Right lobe of liver (tissue), 6 donors: ENCODE measurements at regions not wholly inside any gene's neighbourhood (a gene's known extent, or its start where the extent isn't known, plus 50 kb on each side); places are given as distances from the start of the nearest gene placed in this dataset.

Source experiments
- ATAC-seq, 4 donors: fragments of 200-7000 bp; cut with Tn5 transposase; one replicate each; pipeline ENCODE4 v1.9.1; 2020; ENCODE audit warnings: mild to moderate bottlenecking in 4 of 4, moderate library complexity in 4 of 4
- DNase-seq, 3 donors: peaks; one replicate each; pipeline ENCODE4 v3.0.0-alpha.2; 2020
- H3K27ac ChIP-seq, 3 donors: fragments of 200-600 bp; one replicate each; pipeline ENCODE4 v1.8.0; 2022
- H3K27me3 ChIP-seq, 2 donors: fragments of 200-600 bp; one replicate each; pipeline ENCODE4 v1.8.0; 2022
- H3K36me3 ChIP-seq, 4 donors: fragments of 200-600 bp; sonication (generic) in 1 of 4; one replicate each; pipeline versions ENCODE4 v1.5.1 to v1.8.0; 2017 to 2022; ENCODE audit warnings: control low read depth in 1 of 4
- H3K4me1 ChIP-seq, 4 donors: fragments of 200-600 bp; sonication (generic) in 1 of 4; one replicate each; pipeline versions ENCODE4 v1.5.1 to v1.8.0; 2017 to 2022; ENCODE audit warnings: control low read depth in 1 of 4
- H3K4me3 ChIP-seq, 3 donors: fragments of 200-600 bp; one replicate each; pipeline ENCODE4 v1.8.0; 2022
- H3K9me3 ChIP-seq, 4 donors: fragments of 200-600 bp; sonication (generic) in 1 of 4; one replicate each; pipeline versions ENCODE4 v1.5.1 to v1.8.0; 2017 to 2022; ENCODE audit warnings: control low read depth in 1 of 4
- POLR2A ChIP-seq: fragments of 450-650 bp; IDR thresholded peaks from one replicate; pipeline ENCODE4 v1.6.1; 2017; ENCODE audit warnings: antibody characterized with exemption, mild to moderate bottlenecking
- WGBS: methylation state at CpG from one replicate; pipeline ENCODE4 v1.1.6; 2018; ENCODE audit warnings: low coverage, low lambda C conversion rate; ENCODE audit not compliant: insufficient coverage; ENCODE audit errors: missing lambda C conversion rate; 5-methylcytosine and 5-hydroxymethylcytosine counted together
- intact Hi-C, 2 donors: fragments of 100-400 bp; cut with DNase I; formaldehyde crosslinking; loops; one replicate each; pipeline versions ENCODE4 v1.11.2 to v1.14.1; 2022
- TF ChIP-seq, protein P1 (sequence below), 4 donors: fragments of 200-600 bp in 3 of 4; fragments of 450-650 bp in 1 of 4; IDR thresholded peaks; one replicate each; pipeline versions ENCODE4 v1.5.1 to v1.8.0; 2016 to 2022; ENCODE audit warnings: antibody characterized with exemption in 4 of 4, mild to moderate bottlenecking in 2 of 4
- donor health status: DM: no; HTN: yes; CAD: no.
- donor health status: DM: no; HTN: no; CAD: no.
- donor health status: DM: no; HTN: no; CAD: no.
- donor health status: DM: no; HTN: yes; CAD: no.
- donor health status: DM: no; HTN: yes; CAD: no.

DNA sequence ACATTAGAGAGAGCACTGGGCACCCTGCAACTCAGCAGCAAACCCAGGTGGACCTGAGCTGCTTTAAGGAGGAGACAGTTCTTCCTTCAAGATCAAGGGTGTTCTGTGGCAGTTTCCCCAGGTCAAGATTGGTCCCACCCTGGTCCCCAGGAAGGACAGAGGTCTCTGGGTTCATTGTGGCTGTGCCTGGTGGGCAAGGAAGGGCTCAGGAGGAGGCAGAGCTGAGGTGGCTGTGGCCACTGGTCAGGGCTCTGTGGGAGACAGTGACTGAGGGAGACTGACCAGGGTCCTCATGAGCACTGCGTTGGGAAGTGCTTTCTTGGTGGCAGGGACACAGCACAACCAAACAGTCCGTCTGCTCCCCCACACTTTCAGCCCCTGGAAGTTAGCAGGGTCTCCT, 141.3 kb downstream of the FCRL5 start:
- Histone ChIP-seq H3K27me3 (no peaks in the 10 kb centered on the region), H3K36me3 (no peaks in the 10 kb centered on the region), H3K27ac (no peak overlapping the region), H3K9me3 (no peaks in the 10 kb centered on the region), H3K4me1 (peaks cover 0 to 8% (median 0%) of the 10 kb centered on the region in 4 donors), H3K4me3 (no peak overlapping the region)
- no CpG with 5 or more reads among the region's 2 CpGs for WGBS
- intact Hi-C loops, result no loop called here
- DNase-seq (no peak), ATAC-seq (no peak)
- no peak for TF ChIP-seq POLR2A
- TF ChIP-seq, protein P1, sequence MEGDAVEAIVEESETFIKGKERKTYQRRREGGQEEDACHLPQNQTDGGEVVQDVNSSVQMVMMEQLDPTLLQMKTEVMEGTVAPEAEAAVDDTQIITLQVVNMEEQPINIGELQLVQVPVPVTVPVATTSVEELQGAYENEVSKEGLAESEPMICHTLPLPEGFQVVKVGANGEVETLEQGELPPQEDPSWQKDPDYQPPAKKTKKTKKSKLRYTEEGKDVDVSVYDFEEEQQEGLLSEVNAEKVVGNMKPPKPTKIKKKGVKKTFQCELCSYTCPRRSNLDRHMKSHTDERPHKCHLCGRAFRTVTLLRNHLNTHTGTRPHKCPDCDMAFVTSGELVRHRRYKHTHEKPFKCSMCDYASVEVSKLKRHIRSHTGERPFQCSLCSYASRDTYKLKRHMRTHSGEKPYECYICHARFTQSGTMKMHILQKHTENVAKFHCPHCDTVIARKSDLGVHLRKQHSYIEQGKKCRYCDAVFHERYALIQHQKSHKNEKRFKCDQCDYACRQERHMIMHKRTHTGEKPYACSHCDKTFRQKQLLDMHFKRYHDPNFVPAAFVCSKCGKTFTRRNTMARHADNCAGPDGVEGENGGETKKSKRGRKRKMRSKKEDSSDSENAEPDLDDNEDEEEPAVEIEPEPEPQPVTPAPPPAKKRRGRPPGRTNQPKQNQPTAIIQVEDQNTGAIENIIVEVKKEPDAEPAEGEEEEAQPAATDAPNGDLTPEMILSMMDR (IDR thresholded peaks at IDR 0.05), result no peak

DNA sequence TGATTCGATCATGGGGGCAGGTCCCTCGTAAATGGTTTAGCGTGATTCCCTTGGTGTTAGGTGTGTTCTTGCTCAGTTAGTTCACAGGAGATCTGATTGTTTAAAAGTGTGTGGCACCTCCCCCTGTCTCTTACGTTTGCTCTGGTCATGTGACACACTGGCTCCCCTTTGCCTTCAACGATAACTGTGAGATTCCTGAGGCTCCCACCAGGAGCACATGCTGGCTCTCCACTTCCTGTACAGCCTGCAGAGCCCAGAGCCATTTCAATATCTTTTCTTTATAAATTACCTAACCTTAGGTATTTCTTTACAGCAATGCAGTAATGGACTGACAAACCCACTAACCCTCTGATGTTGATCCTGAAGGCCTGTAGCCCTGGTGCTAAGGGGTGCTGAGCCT, 141.9 kb downstream of the FCRL5 start:
- ATAC-seq (no peak), DNase-seq (no peak)
- H3K4me1 ChIP-seq, result peaks cover 0 to 8% (median 0%) of the 10 kb centered on the region in 4 donors
- no peak overlapping the region for H3K4me3 ChIP-seq
- H3K9me3 ChIP-seq, result no peaks in the 10 kb centered on the region
- 57% methylated on average over 1 of the region's 5 CpGs for WGBS
- no peak overlapping the region for H3K27ac ChIP-seq
- no peaks in the 10 kb centered on the region for H3K27me3 ChIP-seq
- H3K36me3 ChIP-seq, result no peaks in the 10 kb centered on the region
- intact Hi-C loops, result no loop called here
- TF ChIP-seq POLR2A, result no peak
- TF ChIP-seq, protein P1 (IDR thresholded peaks at IDR 0.05), result no peak

DNA sequence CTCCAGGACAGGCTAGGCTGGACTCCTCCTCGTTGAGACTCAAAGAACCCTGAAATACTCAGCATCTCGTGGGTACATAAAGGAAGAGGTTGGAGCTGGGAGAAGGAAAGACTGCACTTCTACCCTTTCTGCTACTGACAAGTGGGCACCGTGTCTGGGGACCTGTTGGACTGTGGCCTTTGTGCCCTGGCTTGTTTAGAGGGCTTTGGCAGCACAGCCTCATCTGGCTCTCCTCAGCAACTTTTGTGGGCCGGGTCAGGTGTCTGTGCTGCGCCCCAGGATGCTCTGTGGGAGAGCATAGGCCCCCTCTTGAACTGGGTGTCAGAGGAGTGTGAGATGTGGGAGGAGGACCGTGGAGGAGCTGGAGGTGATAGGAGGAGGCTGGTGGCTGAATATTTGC, 142.4 kb downstream of the FCRL5 start:
- DNase-seq, result no peak
- 58% methylated on average over 5 of the region's 6 CpGs for WGBS
- intact Hi-C loops, result no loop called here
- no peaks in the 10 kb centered on the region for H3K9me3 ChIP-seq
- H3K27me3 ChIP-seq, result no peaks in the 10 kb centered on the region
- H3K4me3 ChIP-seq, result no peak overlapping the region
- H3K27ac ChIP-seq, result no peak overlapping the region
- TF ChIP-seq, protein P1 (IDR thresholded peaks at IDR 0.05), result no peak
- TF ChIP-seq POLR2A, result no peak
- peak in 1 of 4 donors; percentile 28 for ATAC-seq
- H3K4me1 ChIP-seq, result peaks cover 0 to 8% (median 0%) of the 10 kb centered on the region in 4 donors
- H3K36me3 ChIP-seq, result no peaks in the 10 kb centered on the region

DNA sequence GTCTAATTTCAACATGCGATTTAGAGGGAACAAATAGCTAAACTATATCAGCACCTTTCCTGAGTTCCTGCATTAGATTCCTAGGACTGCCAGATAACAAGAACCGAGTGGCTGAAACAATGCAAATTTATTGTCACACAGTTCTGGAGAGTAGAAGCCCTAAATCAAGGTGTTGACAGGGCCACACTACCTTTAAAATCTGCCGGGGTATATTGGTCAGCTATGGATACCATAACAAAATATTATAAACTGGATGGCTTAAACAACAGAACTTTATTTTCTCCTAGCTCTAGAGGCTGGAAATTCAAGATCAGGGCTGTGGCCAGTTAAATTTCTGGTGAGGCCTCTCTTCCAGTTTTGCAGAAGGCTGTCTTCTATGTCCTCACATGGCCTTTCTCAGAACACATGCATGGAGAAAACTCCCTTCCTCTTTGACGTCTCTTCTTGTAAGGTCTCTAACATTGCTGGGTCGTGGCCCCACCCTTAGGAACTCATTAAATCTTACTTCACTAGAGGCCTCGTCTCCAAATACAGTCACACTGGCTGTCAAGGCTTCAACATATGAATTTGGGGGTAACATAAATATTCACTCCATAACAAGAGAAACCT, 144.3 kb downstream of the FCRL5 start:
- no peaks in the 10 kb centered on the region for H3K9me3 ChIP-seq
- TF ChIP-seq POLR2A, result no peak
- TF ChIP-seq, protein P1 (IDR thresholded peaks at IDR 0.05), result no peak
- no peaks in the 10 kb centered on the region for H3K27me3 ChIP-seq
- no peak for ATAC-seq
- peaks cover 0 to 8% (median 0%) of the 10 kb centered on the region in 4 donors for H3K4me1 ChIP-seq
- WGBS, result 62% methylated on average over 6 of the region's 6 CpGs
- no peak overlapping the region for H3K27ac ChIP-seq
- intact Hi-C loops, result no loop called here
- no peak for DNase-seq
- H3K4me3 ChIP-seq, result no peak overlapping the region
- no peaks in the 10 kb centered on the region for H3K36me3 ChIP-seq

DNA sequence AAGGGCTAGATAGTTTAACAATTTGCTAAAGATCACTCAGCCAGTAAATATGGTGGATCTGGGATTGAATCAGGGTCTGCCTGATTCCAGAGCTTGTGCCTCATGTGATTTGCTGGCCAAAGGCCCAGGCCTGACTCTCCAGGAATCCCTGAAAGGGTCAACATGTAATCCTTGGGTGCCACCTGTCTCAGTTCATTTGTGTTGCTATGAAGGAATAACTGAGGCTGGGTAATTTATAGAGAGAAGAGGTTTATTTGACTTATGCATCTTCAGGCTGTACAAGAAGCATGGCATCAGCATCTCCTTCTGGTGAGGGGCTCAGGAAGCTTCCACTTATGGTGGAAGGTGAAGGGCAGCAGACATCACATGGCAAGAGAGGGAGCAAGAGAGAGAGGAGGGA, 144.9 kb downstream of the FCRL5 start:
- intact Hi-C loops, result no loop called here
- DNase-seq (no peak), ATAC-seq (no peak)
- H3K9me3 ChIP-seq, result no peaks in the 10 kb centered on the region
- peaks cover 0 to 4% (median 0%) of the 10 kb centered on the region in 4 donors for H3K4me1 ChIP-seq
- H3K36me3 ChIP-seq, result no peaks in the 10 kb centered on the region
- H3K4me3 ChIP-seq, result no peak overlapping the region
- H3K27ac ChIP-seq, result no peak overlapping the region
- H3K27me3 ChIP-seq, result no peaks in the 10 kb centered on the region
- TF ChIP-seq, protein P1 (IDR thresholded peaks at IDR 0.05), result no peak
- no peak for TF ChIP-seq POLR2A
